GM19023 (cell line): ENCODE measurements at regions not wholly inside any gene's neighbourhood (a gene's known extent, or its start where the extent isn't known, plus 50 kb on each side); places are given as distances from the start of the nearest gene placed in this dataset.
"Not testable (repeated sequence)": the region's sequence is repeated elsewhere in the genome, so short reads cannot be mapped to it uniquely, and the experiment has no call there.

Experiments used
- ATAC-seq: cut with Tn5 transposase; IDR thresholded peaks from one replicate; pipeline ENCODE4 v1.9.1; 2021; ENCODE audit warnings: mild to moderate bottlenecking, moderate library complexity; ENCODE audit not compliant: unreplicated experiment

DNA sequence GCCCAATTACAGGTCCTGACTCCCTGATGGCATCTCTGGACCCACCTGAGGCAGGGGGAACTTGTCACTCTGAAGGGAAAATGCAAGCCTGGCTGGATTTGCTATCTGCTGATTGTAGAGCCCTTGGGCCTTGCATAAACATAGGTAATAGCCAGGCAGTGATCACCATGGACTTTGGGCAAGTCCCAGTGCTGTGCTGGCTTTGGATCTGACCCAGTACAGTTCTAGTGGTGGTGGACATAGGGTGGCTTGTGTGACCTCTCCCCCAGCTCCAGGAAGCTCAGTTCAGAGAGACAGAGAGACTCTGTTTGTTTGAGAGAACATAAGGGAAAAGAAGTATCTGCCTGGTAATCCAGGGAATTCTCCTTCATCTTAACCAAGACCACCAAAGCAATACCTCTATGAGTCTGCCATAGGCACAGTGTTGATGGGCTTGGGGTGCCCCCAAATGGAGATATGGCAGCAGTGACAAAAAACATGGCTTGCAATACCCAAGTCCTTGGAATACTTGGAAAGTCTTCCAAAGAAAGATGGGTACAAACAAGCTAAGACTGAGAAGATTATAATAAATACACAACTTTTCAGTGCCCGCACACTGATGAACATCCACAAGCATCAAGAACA, 348.5 kb downstream of the PYDC2 start:
- no peak for ATAC-seq

DNA sequence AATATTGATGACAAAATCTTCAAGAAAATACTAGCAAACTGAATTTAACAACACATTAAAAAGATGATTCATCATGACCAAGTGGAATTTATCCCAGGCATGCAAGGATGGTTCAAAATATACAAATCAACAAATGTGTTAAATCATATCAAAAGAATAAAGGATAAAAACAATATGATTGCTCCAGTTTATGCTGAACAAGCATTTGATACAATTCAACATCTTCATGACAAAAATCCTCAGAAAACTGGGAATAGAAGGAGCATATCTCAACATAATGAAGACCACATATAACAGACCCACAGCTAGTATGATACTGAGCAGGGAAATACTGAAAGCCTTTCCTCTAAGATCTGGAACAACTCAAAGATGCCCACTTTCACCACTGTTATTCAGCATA, 352.3 kb downstream of the PYDC2 start:
- ATAC-seq, result no peak

DNA sequence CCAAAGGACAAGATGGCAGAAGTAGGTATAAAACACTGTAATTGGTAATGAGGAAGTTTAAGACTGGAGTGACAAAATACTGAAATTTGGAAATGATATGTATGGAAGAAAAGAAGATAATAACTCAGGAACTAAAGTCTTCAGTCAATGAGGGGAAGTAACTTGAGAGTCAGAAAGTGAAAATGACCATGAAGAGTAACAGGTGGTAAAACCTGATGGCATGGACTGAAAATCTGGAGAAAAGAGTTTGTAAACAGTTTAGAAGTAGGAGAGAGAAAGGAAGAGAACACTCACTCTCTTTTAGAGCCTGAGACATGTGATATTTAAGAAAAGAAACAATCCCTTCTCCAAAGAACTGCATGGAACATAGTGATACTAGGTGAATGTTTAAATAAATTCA, 387.9 kb downstream of the PYDC2 start:
- no peak for ATAC-seq

DNA sequence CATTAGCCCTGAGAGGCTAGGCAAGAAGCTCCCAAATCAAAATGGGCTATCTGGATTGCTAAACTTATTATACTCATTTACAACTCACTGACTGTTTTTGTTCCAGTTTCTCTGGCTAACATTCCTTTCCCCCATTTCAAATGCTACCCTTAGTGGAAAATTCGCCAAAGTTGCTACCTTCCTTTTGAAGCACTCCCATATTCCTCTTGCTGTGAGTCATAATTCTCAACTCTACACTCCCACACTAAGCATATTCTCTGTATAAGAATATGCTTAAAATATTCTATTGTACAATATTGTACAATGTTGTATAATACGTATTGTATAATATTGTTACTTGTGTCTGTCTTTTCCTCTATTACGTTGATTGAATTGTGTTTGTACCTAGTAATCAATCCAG, 398.6 kb downstream of the PYDC2 start:
- ATAC-seq, result no peak

DNA sequence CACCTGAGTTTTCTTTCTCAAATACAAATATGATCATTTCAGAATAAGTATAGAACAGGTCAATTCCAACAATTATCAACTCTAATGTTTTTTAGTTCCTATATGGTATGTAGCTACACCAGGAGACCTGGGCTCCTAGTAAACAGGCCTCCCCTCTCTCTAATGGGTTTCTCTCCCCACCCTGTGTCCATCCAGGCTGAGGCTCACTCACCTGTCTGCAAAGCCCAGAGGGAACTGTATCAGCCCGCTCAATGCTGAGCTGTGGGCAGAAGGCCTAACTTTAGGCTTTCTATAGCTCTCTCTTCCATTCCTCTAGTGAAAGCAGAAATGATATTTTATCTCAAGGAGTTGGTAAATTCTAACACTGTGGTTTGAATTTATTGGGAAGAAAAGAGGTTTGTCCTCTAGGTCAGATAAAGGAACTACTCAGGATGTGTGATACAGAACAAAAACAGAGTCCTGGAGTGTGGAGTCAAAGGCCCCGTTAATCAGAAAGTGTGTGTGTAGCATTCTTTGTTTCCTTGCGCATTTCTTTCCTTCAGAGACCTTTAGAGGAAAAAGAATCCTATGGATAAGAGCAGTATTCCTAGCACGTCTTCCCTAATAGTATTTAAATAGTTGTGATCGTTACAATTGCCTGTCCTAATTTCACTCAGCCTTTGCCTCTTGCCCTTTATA, 408.9 kb downstream of the PYDC2 start:
- no peak for ATAC-seq

DNA sequence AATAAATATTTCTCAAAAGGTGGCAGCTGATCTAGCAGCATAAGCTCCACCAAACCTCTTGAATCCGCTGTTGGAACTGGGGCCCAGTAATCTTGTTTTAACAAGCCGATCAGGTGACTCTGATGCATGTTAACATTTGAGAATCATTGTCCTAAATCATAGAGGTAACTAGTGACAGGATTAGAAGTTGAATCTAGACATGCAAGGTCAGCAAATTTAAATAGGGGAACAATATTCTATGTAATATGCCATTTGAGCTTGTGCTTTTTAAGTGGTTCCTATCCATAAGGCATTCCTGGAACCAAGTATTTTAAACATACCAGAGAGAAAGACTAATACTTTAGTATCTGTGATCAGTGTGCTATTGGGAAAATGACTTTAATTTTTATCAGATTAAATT, 412.8 kb downstream of the PYDC2 start:
- ATAC-seq, result no peak

DNA sequence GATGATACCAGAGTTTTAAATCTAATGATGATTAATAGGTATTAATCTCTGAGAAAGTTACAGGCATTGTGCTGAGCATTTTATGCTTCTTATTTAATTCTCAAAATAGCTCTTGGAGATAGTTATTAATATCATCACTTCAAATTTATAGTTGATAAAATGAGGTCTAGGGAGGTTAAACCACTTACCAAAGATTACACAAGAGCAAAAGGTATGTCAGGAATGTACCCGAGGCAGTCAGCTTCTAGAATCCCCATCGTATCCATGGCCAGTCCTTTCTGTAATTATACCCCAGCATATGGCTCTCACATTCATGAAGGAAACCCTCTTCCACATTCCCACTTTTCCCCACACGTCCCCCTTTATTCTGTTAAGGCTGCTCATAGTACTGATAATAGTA, 421.3 kb downstream of the PYDC2 start:
- ATAC-seq, result no peak

DNA sequence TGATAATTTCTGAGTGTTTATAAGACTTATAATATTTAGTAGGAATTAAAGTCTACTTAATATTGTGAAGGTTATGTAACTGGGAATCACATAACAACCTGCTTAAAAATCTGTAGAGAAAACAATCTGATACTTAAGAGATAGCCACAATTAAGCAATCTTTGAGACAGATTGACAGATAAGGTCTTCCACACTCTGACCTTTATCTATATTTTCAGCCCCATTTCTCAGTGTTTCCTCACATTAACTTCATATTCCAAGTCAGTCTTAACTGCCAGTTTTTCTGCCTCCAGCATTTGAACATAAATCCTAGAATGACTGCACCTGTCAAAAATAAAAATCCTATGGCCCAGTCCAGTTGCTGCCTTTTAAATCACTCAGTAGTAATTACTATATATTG, 423.2 kb downstream of the PYDC2 start:
- ATAC-seq, result no peak

DNA sequence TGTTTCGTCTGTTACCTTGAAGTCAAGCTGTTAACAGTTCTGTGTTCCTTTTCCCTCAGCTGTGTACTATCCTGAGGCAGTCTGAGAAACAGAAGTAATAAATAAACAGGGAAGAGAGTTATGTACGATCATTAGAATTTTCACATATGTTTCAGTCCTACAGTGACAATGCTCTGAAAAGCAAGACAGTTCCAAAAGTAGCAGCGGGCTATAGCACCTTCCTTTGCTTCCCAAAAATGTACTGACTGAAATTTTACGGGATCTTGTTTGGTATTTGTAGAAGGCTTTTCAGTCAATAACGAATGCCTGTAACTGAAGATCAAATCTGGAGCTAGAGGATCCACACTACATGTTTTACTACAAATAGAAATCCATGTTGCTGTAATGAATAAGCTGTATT, 428.1 kb downstream of the PYDC2 start:
- ATAC-seq, result no peak

DNA sequence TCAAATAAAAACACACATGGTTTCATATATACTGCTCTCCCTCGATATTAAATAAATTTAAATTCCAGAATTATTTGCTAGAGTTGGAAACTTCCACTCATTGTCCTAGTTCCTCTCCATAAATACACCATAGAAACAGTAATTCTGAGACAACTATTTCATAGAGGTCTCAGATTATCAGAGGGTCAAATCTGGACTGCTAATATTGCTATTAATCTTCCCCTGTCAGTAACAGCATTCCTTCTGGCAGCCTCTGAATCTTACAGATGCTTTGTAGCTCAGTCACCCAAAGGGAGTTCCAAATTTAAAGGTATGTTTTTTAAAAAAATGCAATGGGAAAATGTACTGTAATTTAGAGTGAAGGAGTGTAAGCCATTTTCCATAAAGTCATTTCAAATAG, 428.8 kb downstream of the PYDC2 start:
- no peak for ATAC-seq

DNA sequence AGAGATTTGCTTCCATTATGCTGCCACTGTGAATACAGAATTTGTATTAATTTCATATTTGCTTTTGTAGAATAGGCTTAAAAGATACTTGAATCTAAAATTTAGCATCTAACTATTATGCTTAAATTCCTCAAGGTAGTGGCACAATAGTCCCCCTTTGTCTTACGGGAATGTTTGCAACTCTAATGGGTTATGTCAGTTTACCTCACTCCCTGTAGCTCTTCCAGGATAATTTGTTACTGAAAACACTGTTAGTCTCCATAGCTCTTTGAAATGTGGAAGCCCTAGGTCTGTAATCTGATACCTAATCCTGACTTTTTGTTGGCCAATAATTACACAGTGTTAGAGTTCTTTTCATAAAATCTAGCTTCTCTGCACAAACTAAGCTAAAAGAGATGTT, 433.4 kb downstream of the PYDC2 start:
- no peak for ATAC-seq

DNA sequence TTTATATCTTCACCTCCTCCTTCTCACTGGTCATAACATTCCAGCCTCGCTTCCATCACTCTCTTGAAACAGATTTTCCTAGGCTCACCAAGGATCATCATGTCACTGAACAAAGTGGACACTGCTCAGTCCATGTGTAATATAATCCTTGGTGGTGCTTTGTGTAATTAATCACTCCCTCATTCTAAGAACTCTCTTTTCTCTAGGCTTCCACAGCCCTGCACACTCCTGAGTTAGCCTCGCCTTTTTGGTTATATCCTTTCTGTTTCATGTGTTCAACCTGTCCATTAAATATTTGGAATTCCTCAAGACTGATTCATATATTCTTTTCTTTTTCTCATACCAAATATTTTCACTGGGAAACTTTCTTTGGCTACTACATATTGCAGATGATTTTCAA, 440.8 kb downstream of the PYDC2 start:
- ATAC-seq, result no peak

DNA sequence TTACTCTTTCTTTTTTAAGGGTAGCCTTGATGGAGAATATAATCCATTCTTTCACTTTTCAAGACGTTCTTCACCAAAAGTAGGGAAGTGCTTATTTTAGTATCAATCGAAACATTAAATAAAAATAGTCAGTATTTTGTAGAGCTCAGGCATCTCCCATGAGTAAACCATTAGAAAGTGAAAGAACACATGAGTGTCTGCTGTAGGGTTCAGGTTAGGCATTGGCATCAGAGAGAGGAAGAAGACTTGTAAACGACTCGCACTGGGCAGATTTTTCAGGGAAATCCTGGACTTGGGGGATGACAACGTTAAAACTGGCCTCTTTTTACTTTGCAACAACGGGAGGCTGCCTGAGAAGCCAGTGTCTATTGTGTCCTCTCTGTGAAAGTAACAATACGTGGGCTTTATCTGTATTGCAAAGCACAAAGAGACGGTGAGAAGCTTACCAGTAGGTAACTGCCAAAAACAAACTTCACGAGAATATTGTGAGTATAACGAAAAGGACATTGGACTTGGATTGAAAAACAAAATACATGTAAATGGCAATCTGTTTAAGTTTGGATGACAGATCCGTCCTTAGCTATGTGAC, 451.7 kb downstream of the PYDC2 start:
- ATAC-seq, result no peak

DNA sequence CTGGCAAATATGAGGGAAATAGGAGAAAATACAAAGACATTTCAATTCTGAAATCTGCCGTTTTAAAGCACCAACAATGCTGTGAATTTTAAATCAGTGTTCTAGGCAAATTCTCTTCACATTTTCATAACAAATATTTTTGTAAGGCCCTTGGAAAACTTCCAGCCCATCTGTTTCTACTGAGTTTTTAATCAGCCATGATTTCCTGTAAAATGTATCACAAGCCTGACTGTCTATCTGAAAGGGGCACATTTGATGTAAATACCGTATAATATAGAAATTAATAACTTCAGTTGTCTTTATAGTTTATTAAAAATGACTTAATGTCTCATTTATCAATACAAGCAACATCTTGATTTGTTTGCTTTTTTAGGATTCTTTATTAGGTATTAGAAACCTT, 454.7 kb downstream of the PYDC2 start:
- ATAC-seq, result no peak

DNA sequence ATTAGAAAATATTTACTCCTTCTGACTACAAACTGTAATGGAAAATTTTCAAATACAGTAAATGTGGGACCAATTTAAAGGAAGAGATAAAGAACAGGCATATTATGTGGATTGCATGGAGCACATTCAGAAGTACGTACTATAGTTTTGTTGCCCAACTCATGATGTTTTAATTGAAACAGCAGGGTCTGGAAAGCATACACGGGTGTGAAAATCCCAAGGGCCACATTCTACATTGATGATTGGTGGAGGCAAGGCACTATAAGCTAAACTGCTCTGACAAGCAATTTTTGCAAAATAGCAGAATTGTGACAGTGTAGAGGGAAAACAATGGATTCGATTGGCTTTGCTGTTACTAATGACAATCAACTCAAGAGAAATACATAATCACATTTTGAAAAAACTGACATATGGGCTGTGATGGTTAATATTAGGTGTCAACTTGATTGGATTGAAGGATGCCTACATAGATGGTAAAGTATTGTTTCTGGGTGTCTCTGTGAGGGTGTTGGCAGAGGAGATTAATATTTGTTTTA, 458.6 kb downstream of the PYDC2 start:
- ATAC-seq, result no peak

DNA sequence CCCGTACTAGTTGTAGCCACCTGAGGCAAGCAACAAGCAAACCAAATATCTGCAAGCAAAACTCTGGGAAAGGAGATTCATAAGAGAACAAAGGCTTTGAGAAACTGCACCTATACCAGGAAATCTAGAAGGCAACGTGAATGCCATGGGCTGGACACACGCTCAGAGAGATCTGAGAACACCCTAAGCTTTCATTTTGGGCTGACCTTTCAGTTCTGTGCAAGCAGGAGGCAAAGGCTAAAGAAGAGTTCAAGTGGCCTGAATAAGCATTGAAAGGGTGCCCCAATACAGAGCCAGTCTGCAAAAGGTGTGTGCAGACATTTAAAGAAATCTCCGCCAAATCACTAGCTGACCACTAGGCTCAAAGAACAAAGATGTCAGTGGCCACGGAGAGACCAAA, 461.6 kb downstream of the PYDC2 start:
- no peak for ATAC-seq

DNA sequence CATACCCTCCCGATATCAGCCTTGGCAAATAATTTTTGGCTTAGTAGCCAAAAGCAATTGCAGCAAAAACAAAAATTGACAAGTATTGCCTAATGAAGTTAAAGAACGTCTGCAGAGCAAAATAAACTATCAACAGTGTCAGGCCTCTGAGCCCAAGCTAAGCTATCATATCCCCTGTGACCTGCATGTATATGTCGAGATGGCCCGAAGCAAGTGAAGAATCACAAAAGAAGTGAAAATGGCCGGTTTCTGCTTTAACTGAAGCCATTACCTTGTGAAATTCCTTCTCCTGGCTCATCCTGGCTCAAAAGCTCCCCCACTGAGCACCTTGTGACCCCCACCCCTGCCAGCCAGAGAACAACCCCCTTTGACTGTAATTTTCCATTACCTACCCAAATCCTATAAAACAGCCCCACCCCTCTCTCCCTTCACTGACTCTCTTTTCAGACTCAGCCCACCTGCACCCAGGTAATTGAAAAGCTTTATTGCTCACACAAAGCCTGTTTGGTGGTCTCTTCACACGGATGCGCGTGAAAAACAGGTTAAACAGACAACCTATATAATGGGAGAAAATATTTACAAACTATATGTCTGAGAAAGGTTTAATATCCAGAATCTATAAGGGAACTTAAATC, 466.3 kb downstream of the PYDC2 start:
- ATAC-seq, result not testable (repeated sequence)

DNA sequence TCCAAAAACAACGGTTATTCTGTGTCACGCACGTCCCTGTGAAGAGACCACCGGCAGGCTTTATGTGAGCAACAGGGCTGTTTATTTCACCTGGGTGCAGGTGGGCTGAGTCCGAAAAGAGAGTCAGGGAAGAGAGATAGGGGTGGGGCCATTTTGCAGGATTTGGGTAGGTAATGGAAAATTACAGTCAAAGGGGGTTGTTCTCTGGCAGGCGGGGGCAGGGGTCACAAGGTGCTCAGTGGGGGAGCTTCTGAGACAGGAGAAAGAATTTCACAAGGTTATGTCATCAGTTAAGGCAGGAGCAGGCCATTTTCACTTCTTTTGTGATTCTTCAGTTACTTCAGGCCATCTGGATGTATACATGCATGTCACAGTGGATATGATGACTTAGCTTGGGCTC, 467.0 kb downstream of the PYDC2 start:
- not testable (repeated sequence) for ATAC-seq

DNA sequence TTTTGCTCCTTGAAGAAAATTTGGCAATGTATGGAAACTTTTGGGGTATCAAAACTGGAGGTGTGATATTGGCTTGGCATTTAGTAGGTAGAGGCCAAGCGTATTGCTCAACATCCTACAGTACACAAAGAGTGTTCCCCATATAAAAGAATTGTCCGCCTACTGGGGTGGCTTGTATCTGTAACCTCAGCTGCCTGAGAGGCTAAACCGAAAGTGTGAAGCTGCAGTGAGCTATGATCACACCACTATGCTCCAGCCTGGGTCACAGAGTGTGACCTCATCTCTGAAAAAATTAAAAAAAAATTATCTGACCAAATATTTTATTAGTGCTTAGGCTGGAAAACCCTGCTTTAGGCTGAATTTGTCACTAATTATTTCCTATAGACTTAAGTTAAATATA, 483.9 kb downstream of the PYDC2 start:
- ATAC-seq, result no peak

DNA sequence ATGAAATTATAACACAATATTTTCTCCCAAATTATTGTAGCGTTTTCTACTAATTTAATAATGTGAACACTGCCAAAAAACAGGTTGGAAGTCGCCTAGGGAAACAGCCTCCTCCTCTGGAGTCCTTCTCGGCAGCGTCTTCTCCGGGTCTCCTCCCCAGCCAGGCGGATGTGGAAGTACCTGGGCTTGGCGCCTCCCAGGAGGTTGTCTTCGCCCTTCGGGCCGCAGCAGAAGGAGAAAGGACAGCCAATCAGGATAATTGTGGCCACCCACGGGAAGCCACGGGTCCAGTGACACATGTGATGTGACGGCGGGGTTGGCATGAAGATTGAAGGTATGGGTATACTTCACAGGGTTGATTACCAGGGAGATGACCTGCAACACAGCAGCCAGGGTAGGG, 491.2 kb downstream of the PYDC2 start:
- ATAC-seq, result no peak

DNA sequence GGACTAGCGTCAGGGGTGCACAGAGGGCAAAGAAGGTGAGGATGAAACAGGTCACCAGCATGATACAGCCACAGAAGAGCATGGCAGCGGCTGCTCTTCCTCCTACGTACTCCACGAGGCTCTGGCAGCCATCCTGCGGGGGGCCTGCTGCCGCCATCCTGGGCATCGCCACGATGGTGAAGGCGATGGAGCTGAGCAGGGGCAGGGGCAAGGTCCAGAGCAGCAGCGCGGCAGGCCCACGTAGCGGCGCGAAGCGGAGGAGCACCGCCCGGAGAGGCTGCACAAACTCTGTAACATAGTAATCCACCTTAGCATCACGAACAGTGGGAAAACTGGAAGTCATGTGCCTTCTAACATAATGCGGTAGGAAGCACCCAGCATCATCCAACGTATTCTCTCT, 491.6 kb downstream of the PYDC2 start:
- ATAC-seq, result no peak
